ENCODE measurements at regions not wholly inside any gene's neighbourhood (a gene's known extent, or its start where the extent isn't known, plus 50 kb on each side); places are given as distances from the start of the nearest gene placed in this dataset.

- Mint-ChIP-seq H3K36me3 (ENCODE audit: insufficient read depth, unreplicated experiment) (no peaks in the 10 kb centered on the region), H3K9me3 (ENCODE audit: low read depth, unreplicated experiment) (no peaks in the 10 kb centered on the region), H3K4me3 (ENCODE audit: low read depth, unreplicated experiment) (no peak overlapping the region), H3K4me1 (ENCODE audit: low read depth, unreplicated experiment) (no peaks in the 10 kb centered on the region), H3K27me3 (ENCODE audit: unreplicated experiment) (peaks cover 71% of the 10 kb centered on the region), H3K27ac (ENCODE audit: unreplicated experiment) (no peak overlapping the region)
- TF ChIP-seq, protein P1, sequence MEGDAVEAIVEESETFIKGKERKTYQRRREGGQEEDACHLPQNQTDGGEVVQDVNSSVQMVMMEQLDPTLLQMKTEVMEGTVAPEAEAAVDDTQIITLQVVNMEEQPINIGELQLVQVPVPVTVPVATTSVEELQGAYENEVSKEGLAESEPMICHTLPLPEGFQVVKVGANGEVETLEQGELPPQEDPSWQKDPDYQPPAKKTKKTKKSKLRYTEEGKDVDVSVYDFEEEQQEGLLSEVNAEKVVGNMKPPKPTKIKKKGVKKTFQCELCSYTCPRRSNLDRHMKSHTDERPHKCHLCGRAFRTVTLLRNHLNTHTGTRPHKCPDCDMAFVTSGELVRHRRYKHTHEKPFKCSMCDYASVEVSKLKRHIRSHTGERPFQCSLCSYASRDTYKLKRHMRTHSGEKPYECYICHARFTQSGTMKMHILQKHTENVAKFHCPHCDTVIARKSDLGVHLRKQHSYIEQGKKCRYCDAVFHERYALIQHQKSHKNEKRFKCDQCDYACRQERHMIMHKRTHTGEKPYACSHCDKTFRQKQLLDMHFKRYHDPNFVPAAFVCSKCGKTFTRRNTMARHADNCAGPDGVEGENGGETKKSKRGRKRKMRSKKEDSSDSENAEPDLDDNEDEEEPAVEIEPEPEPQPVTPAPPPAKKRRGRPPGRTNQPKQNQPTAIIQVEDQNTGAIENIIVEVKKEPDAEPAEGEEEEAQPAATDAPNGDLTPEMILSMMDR (IDR thresholded peaks at IDR 0.05; ENCODE audit: unreplicated experiment), result no peak
- CTCF ChIA-PET, result no interaction called here
- intact Hi-C loops (cut with micrococcal nuclease; ENCODE audit: unreplicated experiment), result no loop called here
- no TSS peak for BruUV-seq (replicated peaks)
- no peak for DNase-seq
These were observed 279.7 kb downstream of the FAM72C start for GRCh38 chr1:143691971-143692529.

DNA sequence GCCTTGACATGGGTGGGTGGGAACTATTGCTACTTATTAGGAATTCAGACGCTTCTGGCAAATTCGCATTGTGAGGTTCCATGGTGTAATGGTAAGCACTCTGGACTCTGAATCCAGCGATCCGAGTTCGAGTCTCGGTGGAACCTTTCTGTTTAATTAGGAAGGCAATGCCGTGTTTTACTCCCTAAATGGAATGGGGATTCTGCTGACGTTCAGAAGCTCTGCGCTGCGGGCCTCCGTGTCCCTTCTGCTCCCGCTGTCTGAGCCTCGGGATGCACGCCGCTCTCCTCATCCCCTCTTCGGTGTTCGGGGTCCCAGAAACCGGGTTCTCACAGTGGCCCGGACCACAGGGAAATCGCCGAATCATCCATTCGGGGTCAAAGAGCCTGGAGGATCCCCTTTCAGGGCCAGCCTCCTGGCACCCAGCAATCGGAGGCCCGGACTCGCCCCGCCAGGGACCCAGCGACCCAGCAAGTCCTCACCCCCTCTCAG, 280.3 kb downstream of the FAM72C start:
- no peaks in the 10 kb centered on the region for H3K9me3 Mint-ChIP-seq (ENCODE audit: low read depth, unreplicated experiment)
- no peaks in the 10 kb centered on the region for H3K4me1 Mint-ChIP-seq (ENCODE audit: low read depth, unreplicated experiment)
- CTCF ChIA-PET, result no interaction called here
- DNase-seq, result no peak
- TF ChIP-seq, protein P1 (IDR thresholded peaks at IDR 0.05; ENCODE audit: unreplicated experiment), result no peak
- H3K27me3 Mint-ChIP-seq (ENCODE audit: unreplicated experiment), result peaks cover 71% of the 10 kb centered on the region
- H3K36me3 Mint-ChIP-seq (ENCODE audit: insufficient read depth, unreplicated experiment), result no peaks in the 10 kb centered on the region
- H3K27ac Mint-ChIP-seq (ENCODE audit: unreplicated experiment), result no peak overlapping the region
- no TSS peak for BruUV-seq (replicated peaks)
- intact Hi-C loops (cut with micrococcal nuclease; ENCODE audit: unreplicated experiment), result no loop called here
- H3K4me3 Mint-ChIP-seq (ENCODE audit: low read depth, unreplicated experiment), result no peak overlapping the region

GRCh38 chr1:143689781-143690180, 282.0 kb downstream of the FAM72C start:
- Mint-ChIP-seq H3K9me3 (ENCODE audit: low read depth, unreplicated experiment) (no peaks in the 10 kb centered on the region), H3K4me3 (ENCODE audit: low read depth, unreplicated experiment) (no peak overlapping the region), H3K4me1 (ENCODE audit: low read depth, unreplicated experiment) (no peaks in the 10 kb centered on the region), H3K27me3 (ENCODE audit: unreplicated experiment) (peaks cover 72% of the 10 kb centered on the region), H3K27ac (ENCODE audit: unreplicated experiment) (no peak overlapping the region), H3K36me3 (ENCODE audit: insufficient read depth, unreplicated experiment) (no peaks in the 10 kb centered on the region)
- CTCF ChIA-PET, result no interaction called here
- intact Hi-C loops (cut with micrococcal nuclease; ENCODE audit: unreplicated experiment), result no loop called here
- TF ChIP-seq, protein P1 (IDR thresholded peaks at IDR 0.05; ENCODE audit: unreplicated experiment), result no peak
- no peak for DNase-seq
- BruUV-seq (replicated peaks), result no TSS peak

- Mint-ChIP-seq H3K27ac (ENCODE audit: unreplicated experiment) (no peak overlapping the region), H3K4me1 (ENCODE audit: low read depth, unreplicated experiment) (no peaks in the 10 kb centered on the region), H3K4me3 (ENCODE audit: low read depth, unreplicated experiment) (no peak overlapping the region), H3K27me3 (ENCODE audit: unreplicated experiment) (peaks cover 87% of the 10 kb centered on the region), H3K36me3 (ENCODE audit: insufficient read depth, unreplicated experiment) (no peaks in the 10 kb centered on the region), H3K9me3 (ENCODE audit: low read depth, unreplicated experiment) (no peaks in the 10 kb centered on the region)
- TF ChIP-seq, protein P1 (IDR thresholded peaks at IDR 0.05; ENCODE audit: unreplicated experiment), result no peak
- intact Hi-C loops (cut with micrococcal nuclease; ENCODE audit: unreplicated experiment), result no loop called here
- BruUV-seq (replicated peaks), result no TSS peak
- no peak for DNase-seq
- CTCF ChIA-PET, result no interaction called here
These were observed 291.5 kb downstream of the FAM72C start for GRCh38 chr1:143680304-143680703.

Data from Calu3 (cell line).